SH-SY5Y (cell line): ENCODE measurements at regions not wholly inside any gene's neighbourhood (a gene's known extent, or its start where the extent isn't known, plus 50 kb on each side); places are given as distances from the start of the nearest gene placed in this dataset.

Experiments
- GATA2 ChIP-seq: IDR thresholded peaks from 2 replicates; pipeline ENCODE4 v1.6.1; 2011; ENCODE audit warnings: mild to moderate bottlenecking, low read depth, low read length
- GATA3 ChIP-seq: IDR thresholded peaks from 2 replicates; pipeline ENCODE4 v1.6.1; 2011; ENCODE audit warnings: low read depth, mild to moderate bottlenecking, low read length, moderate library complexity

DNA sequence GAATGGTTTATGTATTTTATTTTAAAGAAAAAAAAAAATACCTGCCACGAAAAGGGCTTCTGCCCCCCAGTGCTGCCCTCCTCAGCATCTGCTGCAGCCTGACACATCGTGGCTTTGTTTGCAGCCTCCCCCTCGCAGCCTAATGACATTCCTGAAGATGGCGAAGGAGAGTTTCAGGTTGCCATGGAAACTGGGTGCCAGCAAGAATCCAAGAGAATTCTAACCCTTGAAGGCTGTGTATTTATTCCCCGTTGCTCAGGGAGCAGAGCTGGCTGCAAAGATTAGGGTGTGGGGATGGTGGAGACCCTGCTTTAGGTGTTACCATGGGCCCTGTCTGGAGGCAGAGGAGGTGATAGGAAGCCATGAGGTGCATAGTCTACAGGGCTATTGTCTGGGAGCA is 126.6 kb downstream of the NSG2 start:
- TF ChIP-seq GATA3 (no peak), GATA2 (no peak)
